NAMALWA (cell line): ENCODE measurements at regions not wholly inside any gene's neighbourhood (a gene's known extent, or its start where the extent isn't known, plus 50 kb on each side); places are given as distances from the start of the nearest gene placed in this dataset.

Source experiments
- DNase-seq: peaks from one replicate; pipeline ENCODE4 v3.0.0-alpha.2; 2015; ENCODE audit warnings: low spot score

- no peak for DNase-seq
These were observed 267.0 kb upstream of the THBS1 start for GRCh38 chr15:39313881-39314280.

GRCh38 chr15:39315206-39315850 lies 265.6 kb upstream of the THBS1 start:
- DNase-seq: no peak

DNA sequence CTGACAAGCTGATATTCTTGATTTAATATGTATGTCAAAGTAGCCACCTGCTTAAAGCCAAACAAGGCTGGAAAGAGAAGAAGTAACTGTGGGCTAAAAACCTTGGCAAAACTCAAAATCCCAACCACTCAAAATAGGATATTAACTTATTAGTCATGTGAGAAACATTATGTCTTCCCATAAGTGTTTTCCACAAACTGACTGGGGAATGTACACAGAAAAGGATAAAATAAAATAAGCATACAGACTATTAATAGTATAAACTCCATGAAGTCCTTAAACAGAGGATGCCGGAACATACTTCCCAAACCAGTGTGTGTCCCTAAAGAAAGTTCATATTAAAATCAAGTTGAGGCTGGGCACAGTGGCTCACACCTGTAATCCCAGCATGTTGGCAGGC lies 263.7 kb upstream of the THBS1 start:
- DNase-seq: no peak

DNA sequence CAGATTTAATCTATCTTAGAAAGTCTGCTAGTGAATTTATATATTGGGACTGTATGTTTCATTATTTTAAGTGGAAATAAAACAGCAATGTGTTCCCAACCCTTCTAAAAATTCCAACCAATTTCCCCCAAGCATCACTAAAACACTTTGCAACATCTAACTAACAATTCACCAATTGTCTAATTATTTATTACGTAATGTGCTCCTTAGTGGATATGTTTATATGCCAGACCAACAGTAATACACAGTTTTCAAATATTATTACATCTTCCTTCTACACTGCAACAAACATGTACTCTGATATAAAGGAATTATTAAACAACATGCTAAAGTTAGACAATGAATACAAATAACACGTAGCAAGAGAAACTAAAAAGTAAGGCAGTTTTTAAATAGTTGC lies 262.6 kb upstream of the THBS1 start:
- DNase-seq: no peak

DNA sequence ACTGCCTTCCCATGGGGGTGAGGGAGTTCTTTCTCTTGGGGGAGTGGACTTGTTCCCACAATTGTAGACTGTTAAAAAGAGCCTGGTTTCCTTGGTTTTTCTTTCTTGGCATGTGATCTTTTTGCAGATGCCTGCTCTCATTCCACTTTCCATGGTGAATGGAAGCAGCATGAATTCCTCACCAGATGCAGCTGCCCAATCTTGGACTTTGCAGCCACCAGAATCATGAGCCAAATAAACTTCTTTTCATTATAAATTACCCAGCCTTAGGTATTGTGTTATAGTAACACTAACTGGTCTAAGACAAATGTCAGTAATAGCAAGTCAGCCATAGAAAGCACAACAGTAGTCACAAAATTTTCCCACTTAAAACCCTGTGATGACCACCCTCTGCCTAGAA lies 260.5 kb upstream of the THBS1 start:
- no peak for DNase-seq

GRCh38 chr15:39320886-39321285 lies 260.0 kb upstream of the THBS1 start:
- DNase-seq: no peak

DNA sequence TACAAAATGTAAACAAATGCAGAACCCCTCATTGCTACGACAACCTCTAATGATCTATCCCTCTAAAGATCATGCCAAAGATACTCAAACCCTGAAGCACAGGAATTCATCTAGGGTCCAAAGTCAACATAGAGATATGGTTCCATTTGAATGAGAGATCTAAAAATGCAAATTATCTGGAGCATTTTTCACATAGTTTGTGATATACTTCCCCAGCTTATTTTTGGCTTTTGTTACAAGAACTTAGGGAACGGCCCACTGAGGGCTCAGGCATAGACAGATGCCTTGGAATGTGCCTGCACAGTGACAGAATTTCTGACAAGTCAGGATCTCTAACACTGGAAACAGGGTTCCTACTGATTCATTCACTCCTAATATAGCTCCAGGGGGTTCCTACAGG lies 258.9 kb upstream of the THBS1 start:
- no peak for DNase-seq

DNA sequence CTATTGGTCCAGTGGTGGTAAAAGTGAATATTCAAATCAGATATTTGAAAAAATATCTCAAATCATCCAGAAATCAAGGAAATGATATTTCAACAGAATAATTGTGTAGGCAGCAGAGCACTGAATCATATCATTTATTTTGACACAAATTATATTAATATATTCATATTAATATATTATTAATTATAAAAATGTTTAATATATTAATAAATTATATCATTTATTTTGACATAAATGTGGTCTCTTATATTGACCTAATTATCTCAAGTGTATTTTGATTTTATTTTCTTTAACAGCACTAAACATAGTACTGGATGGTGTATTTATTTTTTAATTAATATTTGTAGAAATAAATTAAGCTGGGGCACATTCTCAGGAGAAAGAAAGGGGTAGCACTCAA lies 257.7 kb upstream of the THBS1 start:
- DNase-seq: no peak

- no peak for DNase-seq
These were observed 257.2 kb upstream of the THBS1 start for GRCh38 chr15:39323706-39324105.

DNA sequence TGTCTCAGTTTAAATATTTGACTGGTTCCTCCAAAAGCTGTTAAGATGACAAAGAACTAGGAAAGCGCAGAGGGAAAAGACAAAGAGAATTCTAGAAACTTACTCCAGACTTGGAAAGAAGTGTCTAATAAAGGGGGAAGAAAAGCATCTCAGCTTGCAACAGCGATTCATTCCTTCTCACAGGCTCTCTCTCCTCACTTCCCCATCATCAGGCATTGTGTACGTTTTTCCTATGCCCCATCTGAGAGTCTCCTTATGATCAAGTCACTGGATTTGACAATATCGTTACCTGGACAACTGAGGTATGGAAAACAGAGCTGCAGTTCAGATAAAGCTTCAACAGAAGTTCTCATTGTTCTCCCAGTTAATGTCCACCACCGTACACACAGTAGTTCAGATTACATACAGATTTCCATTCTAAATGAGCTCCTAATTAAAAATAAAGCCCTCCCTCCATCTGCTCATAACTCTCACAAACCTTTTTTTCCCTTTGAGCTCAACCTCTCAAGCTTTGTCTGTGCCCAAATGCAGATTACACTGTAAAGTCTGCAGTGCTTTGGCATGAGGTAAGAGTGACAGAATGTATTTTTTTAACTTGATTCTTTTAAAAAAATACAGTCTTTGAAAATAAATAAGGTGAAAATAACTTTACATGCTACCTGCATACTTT lies 254.4 kb upstream of the THBS1 start:
- DNase-seq: no peak

DNA sequence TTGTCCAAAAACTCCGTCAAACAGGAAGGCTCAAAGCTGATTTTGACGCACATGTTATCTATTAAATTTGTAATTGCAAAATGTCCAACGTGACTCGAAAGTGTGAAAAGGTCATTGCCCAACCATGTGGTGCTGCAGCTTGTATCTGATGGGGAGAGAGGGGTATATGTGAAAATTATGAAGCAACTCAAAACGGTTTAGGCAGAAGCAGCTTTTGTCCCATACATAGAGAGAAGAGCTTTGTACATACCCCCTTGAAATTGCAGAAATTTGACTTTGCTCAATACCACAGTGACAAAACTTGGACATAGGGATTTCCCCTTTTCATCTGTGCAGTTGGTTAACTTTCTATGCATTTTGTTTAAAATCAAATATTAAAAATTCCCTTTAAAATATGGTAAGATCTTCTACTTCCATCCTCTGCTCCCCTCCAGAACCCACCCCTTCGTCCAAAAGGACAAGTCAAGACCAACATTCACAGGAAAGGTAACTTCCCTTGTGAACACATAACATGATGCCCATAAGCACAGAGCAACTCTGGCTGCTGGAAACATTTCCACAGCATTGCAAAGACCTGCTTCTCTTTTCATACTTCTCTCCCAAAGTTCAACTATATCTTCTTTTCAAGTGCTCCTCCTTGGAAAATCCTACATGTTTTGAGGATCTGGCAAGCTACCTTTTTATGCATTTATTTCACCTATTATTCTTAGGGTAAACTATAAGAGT lies 253.7 kb upstream of the THBS1 start:
- DNase-seq: no peak

- DNase-seq: no peak
These were observed 250.8 kb upstream of the THBS1 start for GRCh38 chr15:39330061-39330460.

DNA sequence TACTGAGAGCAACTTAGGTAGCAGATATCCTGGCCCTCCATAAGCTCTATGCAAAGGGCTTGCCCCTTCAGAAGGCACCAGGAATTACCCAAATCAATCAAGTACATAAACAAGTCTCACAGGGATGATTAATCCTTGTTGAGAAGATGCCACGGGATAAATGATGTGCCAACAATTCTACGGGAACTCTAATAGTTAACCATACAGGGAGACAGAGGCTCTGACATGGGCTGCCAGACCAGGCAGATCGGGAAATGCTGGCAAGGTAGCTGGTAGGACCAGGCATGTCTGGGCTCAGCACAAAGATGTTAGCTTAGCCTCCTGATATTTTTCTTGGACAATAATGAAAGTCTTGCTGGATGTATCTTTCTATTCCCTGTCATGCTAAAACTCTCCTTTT lies 249.3 kb upstream of the THBS1 start:
- DNase-seq: no peak

GRCh38 chr15:39332846-39333245 lies 248.0 kb upstream of the THBS1 start:
- DNase-seq: no peak

DNA sequence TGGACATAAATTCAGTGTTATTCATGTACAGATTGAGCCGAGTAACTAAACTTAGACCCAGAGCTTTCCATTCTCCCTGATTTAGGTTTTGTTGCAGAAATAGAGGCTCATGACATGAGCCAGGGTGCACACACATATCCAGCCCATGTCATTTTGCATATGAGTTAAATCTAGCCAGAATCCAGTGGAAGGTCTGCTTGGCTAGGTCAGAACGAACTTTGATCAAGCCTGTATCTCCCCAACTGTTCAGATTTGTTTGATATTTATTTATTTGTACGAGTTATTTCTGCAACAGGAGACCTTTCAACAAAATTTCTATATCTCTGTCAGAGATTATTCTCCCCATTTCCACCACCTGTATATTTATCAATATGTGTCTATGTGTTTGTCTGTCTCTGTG lies 247.5 kb upstream of the THBS1 start:
- no peak for DNase-seq

GRCh38 chr15:39333896-39334295 lies 247.0 kb upstream of the THBS1 start:
- DNase-seq: no peak

DNA sequence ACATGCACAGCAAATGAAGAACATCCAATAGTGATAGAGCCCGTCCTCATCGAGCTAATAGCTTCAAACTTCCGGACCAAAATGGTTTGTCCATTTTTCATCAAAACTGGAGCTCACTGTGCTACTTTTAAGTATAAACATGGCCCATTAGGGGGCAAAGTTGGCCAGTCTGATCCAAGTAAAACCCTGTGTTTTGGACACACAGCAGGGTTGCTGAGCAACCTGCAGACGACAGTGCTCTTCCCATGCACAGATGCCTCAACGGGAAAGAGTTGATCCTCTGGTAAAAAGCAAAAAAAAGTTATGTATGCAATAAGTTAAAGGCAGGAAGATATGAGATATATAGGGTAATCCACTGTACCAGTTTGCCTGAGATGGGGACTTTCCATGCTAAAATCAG lies 244.0 kb upstream of the THBS1 start:
- no peak for DNase-seq

GRCh38 chr15:39338251-39338650 lies 242.6 kb upstream of the THBS1 start:
- no peak for DNase-seq

GRCh38 chr15:39340903-39341645 lies 239.8 kb upstream of the THBS1 start:
- DNase-seq: no peak

DNA sequence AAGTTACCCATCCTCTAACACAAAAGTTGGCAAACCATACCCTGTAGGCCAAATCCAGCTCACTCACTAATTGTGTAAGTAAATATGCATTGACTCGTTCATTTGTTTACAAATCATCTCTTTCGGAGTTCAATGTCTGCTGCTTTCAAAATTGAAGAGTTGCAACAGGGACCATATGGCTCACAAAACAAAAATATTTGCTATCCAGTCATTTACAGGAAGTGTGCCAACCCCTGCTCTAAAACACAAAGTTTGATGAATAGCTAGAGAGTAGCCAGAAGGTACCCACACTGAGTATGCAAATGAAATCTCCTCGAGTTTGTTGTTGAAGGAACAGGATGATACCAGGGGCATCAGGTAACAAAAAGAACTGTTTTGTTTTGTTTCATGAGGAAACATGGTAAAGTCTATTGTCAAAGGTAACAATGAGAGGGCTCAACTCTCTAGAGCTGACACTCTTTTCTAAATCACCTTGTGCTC lies 236.2 kb upstream of the THBS1 start:
- no peak for DNase-seq

DNA sequence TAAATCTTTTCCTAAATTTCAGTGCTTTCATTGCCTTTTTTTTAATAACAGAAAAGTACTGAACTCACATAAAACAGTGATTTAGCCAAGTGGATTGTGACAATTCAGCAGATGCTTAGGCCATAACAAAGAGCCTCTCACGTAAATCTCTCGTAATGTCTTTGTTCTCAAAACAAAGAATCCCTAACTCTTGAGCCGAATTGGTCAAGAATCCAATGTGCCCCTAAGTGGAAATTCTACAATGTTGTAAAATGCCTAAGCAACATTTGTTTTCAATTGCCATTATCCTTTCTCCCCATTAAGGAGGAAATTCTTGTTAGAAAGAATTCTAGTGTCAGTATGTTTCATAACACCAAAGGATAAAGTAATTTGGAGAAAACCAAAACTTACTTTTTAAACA lies 235.7 kb upstream of the THBS1 start:
- no peak for DNase-seq

- no peak for DNase-seq
These were observed 233.4 kb upstream of the THBS1 start for GRCh38 chr15:39347453-39347852.

GRCh38 chr15:39350785-39351184 lies 230.1 kb upstream of the THBS1 start:
- DNase-seq: no peak
